Retinal pigment epithelial cell (primary cell): ENCODE measurements at regions not wholly inside any gene's neighbourhood (a gene's known extent, or its start where the extent isn't known, plus 50 kb on each side); places are given as distances from the start of the nearest gene placed in this dataset.

ENCODE experiments used
- DNase-seq: peaks from one replicate; pipeline ENCODE4 v3.0.0-alpha.2; 2010; ENCODE audit warnings: low read depth
- H3K4me3 ChIP-seq: 2 replicates; pipeline ENCODE4 v1.5.1; 2011; ENCODE audit warnings: mild to moderate bottlenecking, low read length, control low read depth, moderate library complexity
- CTCF ChIP-seq: conservative IDR thresholded peaks from 2 replicates; pipeline ENCODE4 v1.5.1; 2011; ENCODE audit warnings: low read depth, low read length, control low read depth, inconsistent platforms

DNA sequence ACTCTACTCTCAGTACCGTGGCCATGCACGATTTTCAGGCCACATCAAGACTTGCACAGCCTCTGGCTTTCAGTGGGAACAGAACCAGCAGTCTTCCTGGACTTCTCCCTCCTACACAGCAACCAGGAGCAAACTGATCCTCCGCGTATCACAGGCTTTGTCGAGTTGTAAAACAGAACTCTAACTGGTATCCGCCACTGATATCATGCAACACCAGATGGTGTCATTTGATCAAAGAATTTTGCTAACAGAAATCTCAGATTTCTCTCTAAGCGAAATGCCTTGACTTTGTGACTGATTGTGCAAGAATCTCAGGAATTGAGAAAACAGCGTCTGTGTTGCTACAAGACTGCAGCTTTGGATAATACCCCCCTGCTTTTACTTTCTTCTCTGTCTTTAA lies 85.7 kb downstream of the COPS8 start:
- DNase-seq, result peak; percentile 67
- H3K4me3 ChIP-seq, result no peak overlapping the region
- TF ChIP-seq CTCF, result peak; percentile 41

- H3K4me3 ChIP-seq, result no peak overlapping the region
- TF ChIP-seq CTCF, result no peak
- no peak for DNase-seq
These were observed 86.2 kb downstream of the COPS8 start for GRCh38 chr2:237171881-237172280.

GRCh38 chr2:237177052-237177451 lies 91.4 kb downstream of the COPS8 start:
- no peak for TF ChIP-seq CTCF
- H3K4me3 ChIP-seq, result no peak overlapping the region

DNA sequence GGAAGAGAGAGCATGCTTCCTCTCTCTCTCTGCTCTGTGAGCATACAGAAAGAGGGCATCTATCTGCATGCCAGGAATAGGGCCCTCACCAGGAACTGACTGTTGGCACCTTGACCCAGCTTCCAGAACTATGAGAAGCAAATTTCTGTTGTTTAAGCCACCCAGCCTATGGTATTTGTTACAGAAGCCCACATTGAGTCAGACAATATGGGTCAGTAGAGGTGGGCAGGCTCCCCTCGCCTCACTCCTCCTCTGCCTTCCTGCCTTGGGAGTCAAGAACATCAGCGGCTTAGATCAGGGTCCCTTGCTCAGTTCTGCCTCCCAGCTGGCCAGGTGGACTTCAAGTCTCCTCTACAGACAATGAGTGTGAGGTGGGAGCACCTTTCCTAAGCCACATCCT lies 92.3 kb downstream of the COPS8 start:
- no peak overlapping the region for H3K4me3 ChIP-seq
- no peak for DNase-seq
- TF ChIP-seq CTCF, result no peak

More at GRCh38 chr2:237177052-237177451, 91.4 kb downstream of the COPS8 start:
- DNase-seq, result no peak

DNA sequence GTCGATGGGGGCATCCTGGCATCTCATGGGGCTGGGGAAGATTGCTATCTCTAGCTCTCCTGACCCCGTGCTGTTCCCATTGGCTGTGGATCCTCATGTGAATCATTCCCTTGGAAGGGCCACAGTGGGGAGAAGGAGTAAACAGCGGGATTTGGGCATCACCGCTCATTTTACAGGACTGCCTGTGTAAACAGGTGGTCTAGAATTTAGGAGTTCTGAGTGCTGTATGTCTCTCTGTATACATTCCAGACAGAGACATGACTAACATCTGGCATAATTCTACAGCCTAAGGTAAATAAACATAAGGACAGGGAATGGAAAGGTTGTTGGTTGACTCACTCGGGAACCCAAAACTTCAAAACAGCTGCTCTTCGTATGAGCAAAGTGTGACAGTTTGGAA lies 92.7 kb downstream of the COPS8 start:
- DNase-seq, result no peak
- TF ChIP-seq CTCF, result no peak
- H3K4me3 ChIP-seq, result no peak overlapping the region

DNA sequence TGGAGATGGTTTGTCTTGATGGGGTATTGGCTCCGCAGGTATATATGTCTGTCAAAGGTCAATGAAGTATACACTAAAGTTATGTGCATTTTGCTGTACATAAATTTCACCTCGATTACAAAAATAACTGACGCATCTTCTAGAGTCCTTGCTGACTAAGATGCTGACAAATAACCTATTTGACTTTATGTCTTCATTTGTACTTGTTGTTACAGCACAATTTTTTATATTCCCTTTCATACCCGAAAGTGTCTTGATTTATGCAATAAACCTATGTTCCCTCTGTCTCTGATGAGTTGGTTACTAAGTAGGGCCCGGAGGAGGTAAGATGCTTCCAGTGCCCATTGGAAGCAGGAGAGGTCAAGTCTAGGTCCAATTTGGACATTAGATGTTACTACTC lies 93.5 kb downstream of the COPS8 start:
- no peak for TF ChIP-seq CTCF
- no peak for DNase-seq
- H3K4me3 ChIP-seq, result no peak overlapping the region

GRCh38 chr2:237180187-237180586 lies 94.5 kb downstream of the COPS8 start:
- no peak for DNase-seq
- TF ChIP-seq CTCF, result no peak
- H3K4me3 ChIP-seq, result no peak overlapping the region
